Transverse colon (tissue), 4 donors: ENCODE measurements at regions not wholly inside any gene's neighbourhood (a gene's known extent, or its start where the extent isn't known, plus 50 kb on each side); places are given as distances from the start of the nearest gene placed in this dataset.

Experiments used
- DNase-seq: peaks from one replicate; pipeline ENCODE4 v3.0.0-alpha.2; 2019
- H3K27ac ChIP-seq, 4 donors: fragments of 200-600 bp; sonication (generic); 2 replicates each; pipeline ENCODE4 v1.5.1; 2016 to 2018; ENCODE audit warnings: inconsistent platforms in 4 of 4
- H3K27me3 ChIP-seq: fragments of 200-600 bp; sonication (generic); 2 replicates; pipeline ENCODE4 v1.5.1; 2017; ENCODE audit warnings: inconsistent platforms
- H3K36me3 ChIP-seq, 4 donors: fragments of 200-600 bp; sonication (generic); 2 replicates each; pipeline ENCODE4 v1.5.1; 2017 to 2019; ENCODE audit warnings: inconsistent platforms in 4 of 4
- H3K4me1 ChIP-seq, 4 donors: fragments of 200-600 bp; sonication (generic); 2 replicates each; pipeline ENCODE4 v1.5.1; 2017 to 2020; ENCODE audit warnings: inconsistent platforms in 4 of 4
- H3K4me3 ChIP-seq, 4 donors: fragments of 200-600 bp; sonication (generic); 1 replicate in 1 of 4; 2 replicates in 3 of 4; pipeline versions ENCODE4 v1.5.1 to v1.6.1; 2017 to 2019; ENCODE audit warnings: inconsistent platforms in 4 of 4
- H3K9me3 ChIP-seq, 2 donors: fragments of 200-600 bp; sonication (generic); 2 replicates each; pipeline ENCODE4 v1.5.1; 2017 to 2019; ENCODE audit warnings: inconsistent platforms in 2 of 2
- CTCF ChIP-seq, 5 experiments: fragments of 200-600 bp in 3 of 5; fragments of 450-650 bp in 2 of 5; sonication (generic) in 3 of 5; IDR thresholded peaks; 1 replicate in 2 of 5; 2 replicates in 3 of 5; pipeline ENCODE4 v1.5.1; 2016 to 2017; ENCODE audit warnings: antibody characterized with exemption in 5 of 5, inconsistent platforms in 3 of 5, mild to moderate bottlenecking in 2 of 5, moderate library complexity in 1 of 5
- EP300 ChIP-seq: sonication (generic); formaldehyde crosslinking; IDR thresholded peaks from one replicate; pipeline ENCODE4 v1.6.1; 2017; ENCODE audit warnings: antibody characterized with exemption, low read depth
- POLR2A ChIP-seq: fragments of 450-650 bp; IDR thresholded peaks from one replicate; pipeline ENCODE4 v1.6.1; 2016; ENCODE audit warnings: antibody characterized with exemption, mild to moderate bottlenecking, moderate library complexity
- POLR2AphosphoS5 ChIP-seq, 3 donors: sonication (generic); formaldehyde crosslinking; IDR thresholded peaks; one replicate each; pipeline ENCODE4 v1.6.1; 2016; ENCODE audit warnings: antibody characterized with exemption in 3 of 3
- WGBS, 2 donors: methylation state at CpG; one replicate each; pipeline ENCODE4 v1.1.5; 2018; ENCODE audit warnings: low coverage in 1 of 2; 5-methylcytosine and 5-hydroxymethylcytosine counted together
- in situ Hi-C, 4 donors: fragments of 200-750 bp; cut with MboI; loops; one replicate each; pipeline versions ENCODE4 v1.15.0 to v1.15.1; 2017; ENCODE audit warnings: low sequenced_read_pairs in 3 of 4, low pct_ligation_motif_present in 1 of 4, low pct_unique_long_range_greater_than_20kb in 1 of 4
- intact Hi-C: fragments of 100-400 bp; cut with DNase I; formaldehyde crosslinking; loops from one replicate; pipeline ENCODE4 v1.15.1; 2023; ENCODE audit warnings: low total_unique reads

DNA sequence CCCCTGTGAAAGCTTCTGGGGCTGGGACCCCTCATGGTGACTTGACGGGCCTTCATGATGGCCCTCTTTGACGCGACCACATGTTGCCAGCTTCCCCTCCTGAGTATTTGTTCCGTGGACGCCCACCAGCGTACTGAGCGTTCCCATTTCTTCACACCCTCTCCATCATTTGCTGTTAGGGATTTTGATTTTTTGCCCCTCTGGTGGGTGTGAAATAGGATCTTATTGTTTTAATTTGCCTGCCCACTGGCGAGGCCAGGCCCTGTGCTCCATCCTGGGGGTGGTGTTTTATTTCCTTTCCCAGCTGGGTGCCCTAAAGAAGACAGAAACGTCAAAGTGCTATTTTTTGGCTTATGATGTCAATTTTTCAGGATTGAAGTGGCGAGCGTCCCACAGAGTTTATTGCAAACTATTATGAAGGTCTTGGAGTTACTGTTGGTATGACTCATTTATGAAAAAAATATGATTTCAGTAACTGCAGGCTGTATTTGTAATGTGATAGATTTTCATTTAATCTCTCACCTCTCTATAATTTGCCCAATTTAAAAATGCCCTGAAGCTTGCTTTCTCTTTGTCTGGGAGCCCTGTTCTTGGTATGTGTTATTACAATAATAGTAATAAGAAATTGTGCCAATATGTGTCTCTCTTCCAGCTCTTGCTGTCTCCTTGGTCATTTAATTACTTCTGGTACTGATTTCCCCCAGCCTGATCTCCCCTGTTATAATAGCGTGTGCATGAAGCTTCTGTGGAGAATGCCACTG lies 99.6 kb downstream of the SLC25A47 start:
- 68 to 88% methylated on average over 7 to 12 of the region's 12 CpGs for WGBS, 2 donors

GRCh38 chr14:100423317-100424010 lies 100.3 kb downstream of the SLC25A47 start:
- intact Hi-C loops: no loop called here
- no peaks in the 10 kb centered on the region for H3K36me3 ChIP-seq
- 90 to 94% methylated on average over 5 to 13 of the region's 13 CpGs for WGBS, 2 donors
- no peak overlapping the region for H3K4me3 ChIP-seq
- peaks cover 12 to 43% (median 27%) of the 10 kb centered on the region in 4 donors for H3K4me1 ChIP-seq
- no peaks in the 10 kb centered on the region for H3K27me3 ChIP-seq
- peak overlapping the region in 2 of 4 donors; percentile 25 to 48 for H3K27ac ChIP-seq
- no peak for DNase-seq
- TF ChIP-seq POLR2AphosphoS5 (IDR thresholded peaks at IDR 0.05) (no peak), EP300 (no peak), POLR2A (no peak), CTCF (IDR thresholded peaks at IDR 0.05) (no peak)
- no peaks in the 10 kb centered on the region for H3K9me3 ChIP-seq
- in situ Hi-C loops: no loop called here

More for the DNA sequence above, 99.6 kb downstream of the SLC25A47 start:
- H3K27me3 ChIP-seq: no peaks in the 10 kb centered on the region
- H3K27ac ChIP-seq: peak overlapping the region in 1 of 4 donors; percentile 6
- TF ChIP-seq POLR2AphosphoS5 (IDR thresholded peaks at IDR 0.05): no peak
- TF ChIP-seq CTCF (IDR thresholded peaks at IDR 0.05): no peak
- TF ChIP-seq EP300: no peak
- no peak for TF ChIP-seq POLR2A
- H3K9me3 ChIP-seq: no peaks in the 10 kb centered on the region
- no peak for DNase-seq
- in situ Hi-C loops: no loop called here
- peaks cover 12 to 46% (median 27%) of the 10 kb centered on the region in 4 donors for H3K4me1 ChIP-seq
- H3K36me3 ChIP-seq: no peaks in the 10 kb centered on the region
- intact Hi-C loops: no loop called here
- no peak overlapping the region for H3K4me3 ChIP-seq

DNA sequence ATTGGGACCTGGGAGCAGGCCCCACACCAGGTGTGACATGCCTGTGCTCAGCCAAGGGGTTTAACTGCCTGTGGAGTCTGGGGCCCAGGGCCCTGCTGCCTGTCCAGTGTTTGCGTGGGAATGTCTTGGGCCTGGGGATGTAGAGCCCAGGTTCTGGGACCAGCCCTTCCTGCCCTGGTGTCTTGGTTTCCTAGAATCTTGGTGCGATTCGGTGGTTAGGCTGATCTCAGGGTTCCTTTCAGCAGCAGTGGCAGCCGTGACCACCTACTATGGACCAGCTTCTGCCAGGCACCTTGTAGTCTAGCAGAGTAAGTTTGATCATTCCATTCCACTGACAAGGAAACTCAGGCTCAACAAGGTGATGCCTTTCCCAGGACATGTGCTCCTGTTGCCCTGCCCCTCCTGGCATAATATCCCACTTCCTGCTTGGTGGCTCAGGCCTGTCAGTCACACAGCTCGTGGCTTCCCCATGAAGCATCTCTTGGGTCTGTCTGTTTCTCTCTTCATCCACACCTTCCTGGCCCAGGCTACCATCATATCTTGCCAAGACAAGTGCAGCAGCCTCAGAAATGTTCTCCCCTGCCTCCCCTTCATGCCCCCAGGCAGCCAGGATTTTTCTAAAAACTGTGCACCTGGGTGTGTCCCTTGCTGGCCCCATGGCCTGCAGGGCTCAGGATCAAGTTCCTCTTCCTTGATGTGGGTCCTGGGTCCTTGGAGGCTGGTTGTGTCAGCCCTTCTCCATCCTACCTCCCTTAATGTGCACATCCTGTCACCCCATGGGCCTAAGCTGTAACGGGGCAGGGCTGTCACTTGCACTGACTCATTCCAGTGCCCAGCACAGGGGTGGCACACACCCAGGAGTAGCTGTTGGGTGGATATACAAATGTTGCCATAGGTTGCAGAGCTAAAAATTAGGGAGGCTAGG lies 101.6 kb downstream of the SLC25A47 start:
- Histone ChIP-seq H3K27me3 (no peaks in the 10 kb centered on the region), H3K4me3 (no peak overlapping the region), H3K4me1 (peaks cover 12 to 46% (median 30%) of the 10 kb centered on the region in 4 donors), H3K36me3 (no peaks in the 10 kb centered on the region), H3K27ac (peak overlapping the region in 3 of 4 donors; percentile 25 to 48 (median 33)), H3K9me3 (no peaks in the 10 kb centered on the region)
- peak; percentile 50 for DNase-seq
- 50 to 77% methylated on average over 1 to 6 of the region's 6 CpGs for WGBS, 2 donors
- TF ChIP-seq EP300: no peak
- no peak for TF ChIP-seq POLR2A
- TF ChIP-seq CTCF (IDR thresholded peaks at IDR 0.05): no peak
- TF ChIP-seq POLR2AphosphoS5 (IDR thresholded peaks at IDR 0.05): no peak
- intact Hi-C loops (no loop called here), in situ Hi-C loops (no loop called here)
